Astrocyte (in vitro differentiated cells and primary cell): ENCODE measurements at regions not wholly inside any gene's neighbourhood (a gene's known extent, or its start where the extent isn't known, plus 50 kb on each side); places are given as distances from the start of the nearest gene placed in this dataset.

Experiments used
- EZH2 ChIP-seq: IDR thresholded peaks from 2 replicates; pipeline ENCODE4 v1.6.1; 2012; ENCODE audit warnings: mild to moderate bottlenecking, low read length, inconsistent platforms; ENCODE audit not compliant: insufficient read depth
- TF ChIP-seq, protein P1 (sequence below): IDR thresholded peaks from 2 replicates; pipeline ENCODE4 v1.5.1; 2011; ENCODE audit warnings: low read depth, mild to moderate bottlenecking, inconsistent platforms, low read length, moderate library complexity; ENCODE audit not compliant: insufficient read depth

DNA sequence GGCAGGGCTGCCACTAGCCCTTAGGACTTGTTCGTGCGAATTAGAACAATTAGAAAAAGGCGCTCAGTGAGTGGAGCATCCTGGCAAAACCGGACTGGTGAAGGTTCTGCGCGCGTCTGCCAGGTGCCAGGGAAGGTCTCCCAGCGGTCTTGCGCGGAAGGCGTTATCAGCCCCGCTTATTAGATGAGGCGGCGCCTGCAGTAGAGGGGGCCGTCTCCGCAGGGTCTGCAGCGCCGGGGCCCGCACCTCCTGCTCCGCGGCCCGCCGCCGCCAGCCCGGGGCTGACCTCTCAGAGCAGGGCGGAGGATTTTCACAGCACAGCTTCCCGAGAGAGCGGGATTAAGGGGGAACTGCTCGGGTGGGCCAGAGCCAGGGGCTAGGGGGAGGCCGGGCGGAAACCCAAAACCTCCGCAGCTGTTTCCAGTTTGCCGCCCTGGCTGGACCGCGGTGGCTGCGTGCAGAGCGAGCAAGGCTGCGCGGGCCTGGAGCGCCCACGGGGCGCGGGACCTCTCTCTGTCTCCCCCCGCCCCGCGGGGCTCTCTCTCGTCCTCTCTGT, 155.2 kb downstream of the FOXD2 start:
- TF ChIP-seq, protein P1, sequence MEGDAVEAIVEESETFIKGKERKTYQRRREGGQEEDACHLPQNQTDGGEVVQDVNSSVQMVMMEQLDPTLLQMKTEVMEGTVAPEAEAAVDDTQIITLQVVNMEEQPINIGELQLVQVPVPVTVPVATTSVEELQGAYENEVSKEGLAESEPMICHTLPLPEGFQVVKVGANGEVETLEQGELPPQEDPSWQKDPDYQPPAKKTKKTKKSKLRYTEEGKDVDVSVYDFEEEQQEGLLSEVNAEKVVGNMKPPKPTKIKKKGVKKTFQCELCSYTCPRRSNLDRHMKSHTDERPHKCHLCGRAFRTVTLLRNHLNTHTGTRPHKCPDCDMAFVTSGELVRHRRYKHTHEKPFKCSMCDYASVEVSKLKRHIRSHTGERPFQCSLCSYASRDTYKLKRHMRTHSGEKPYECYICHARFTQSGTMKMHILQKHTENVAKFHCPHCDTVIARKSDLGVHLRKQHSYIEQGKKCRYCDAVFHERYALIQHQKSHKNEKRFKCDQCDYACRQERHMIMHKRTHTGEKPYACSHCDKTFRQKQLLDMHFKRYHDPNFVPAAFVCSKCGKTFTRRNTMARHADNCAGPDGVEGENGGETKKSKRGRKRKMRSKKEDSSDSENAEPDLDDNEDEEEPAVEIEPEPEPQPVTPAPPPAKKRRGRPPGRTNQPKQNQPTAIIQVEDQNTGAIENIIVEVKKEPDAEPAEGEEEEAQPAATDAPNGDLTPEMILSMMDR, result no peak
- peak; percentile 46 for TF ChIP-seq EZH2
